GM18499 (cell line): ENCODE measurements at regions not wholly inside any gene's neighbourhood (a gene's known extent, or its start where the extent isn't known, plus 50 kb on each side); places are given as distances from the start of the nearest gene placed in this dataset.
"Not testable (repeated sequence)": the region's sequence is repeated elsewhere in the genome, so short reads cannot be mapped to it uniquely, and the experiment has no call there.

Experiments used
- ATAC-seq: cut with Tn5 transposase; IDR thresholded peaks from one replicate; pipeline ENCODE4 v1.9.1; 2021; ENCODE audit warnings: moderate number of reproducible peaks; ENCODE audit not compliant: insufficient read depth, unreplicated experiment

- no peak for ATAC-seq
Measured at GRCh38 chr12:91706466-91706865, 439.2 kb downstream of the BTG1 start.

DNA sequence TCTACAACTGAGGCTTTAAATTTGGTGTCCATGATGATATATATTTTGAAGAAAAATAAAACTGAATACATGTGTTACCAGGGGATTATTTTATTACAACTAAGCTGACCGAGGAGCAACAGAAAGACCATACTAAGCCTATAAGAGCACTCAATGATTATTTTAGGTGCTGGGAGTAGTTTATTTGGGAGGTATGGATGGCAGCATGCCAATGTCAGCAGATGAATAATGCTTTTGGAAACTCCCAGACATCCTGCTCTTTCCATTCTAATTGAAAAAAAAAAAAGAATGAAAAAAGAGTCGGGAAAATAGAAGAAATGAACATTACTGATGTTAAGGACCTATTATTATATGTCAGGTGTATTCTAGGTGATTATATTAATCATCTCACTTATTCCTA is 441.2 kb downstream of the BTG1 start:
- ATAC-seq = no peak

DNA sequence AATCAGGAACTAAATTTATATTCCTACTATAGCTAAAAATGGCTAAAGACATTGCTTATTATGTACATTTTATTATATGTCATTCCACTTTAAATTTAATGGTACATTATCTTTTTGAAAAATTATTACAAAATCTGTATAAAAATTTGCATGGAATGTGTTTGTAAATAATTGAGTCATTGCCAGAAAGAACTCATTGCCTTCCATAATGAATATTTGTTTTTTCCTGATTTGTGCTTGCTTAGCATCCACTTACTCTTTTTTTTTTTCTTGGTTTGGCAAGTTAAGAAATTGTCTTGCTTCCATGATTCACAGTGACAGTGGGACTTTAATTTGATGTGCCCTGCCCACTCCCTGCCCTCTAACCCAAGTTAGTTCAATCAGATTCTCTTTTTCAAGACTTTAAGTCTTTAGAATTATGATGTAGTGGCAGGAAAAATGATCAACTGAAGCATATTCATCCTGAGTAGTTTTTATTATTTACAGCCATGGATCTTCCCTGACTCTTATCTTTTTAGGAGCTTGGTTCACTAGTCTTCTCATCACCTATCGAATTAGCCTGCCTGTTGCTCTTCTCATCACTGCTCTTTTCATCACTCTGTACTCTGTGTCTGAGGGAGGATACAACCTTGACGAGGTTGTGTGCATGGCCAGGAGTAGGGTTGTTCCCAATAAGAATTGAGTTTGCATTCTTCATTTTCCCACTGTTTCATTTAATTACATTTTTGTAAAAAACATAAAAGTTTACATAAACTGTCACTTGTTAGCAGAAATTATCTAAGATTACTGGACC is 442.0 kb downstream of the BTG1 start:
- no peak for ATAC-seq

GRCh38 chr12:91702843-91703425 is 442.7 kb downstream of the BTG1 start:
- ATAC-seq = no peak

DNA sequence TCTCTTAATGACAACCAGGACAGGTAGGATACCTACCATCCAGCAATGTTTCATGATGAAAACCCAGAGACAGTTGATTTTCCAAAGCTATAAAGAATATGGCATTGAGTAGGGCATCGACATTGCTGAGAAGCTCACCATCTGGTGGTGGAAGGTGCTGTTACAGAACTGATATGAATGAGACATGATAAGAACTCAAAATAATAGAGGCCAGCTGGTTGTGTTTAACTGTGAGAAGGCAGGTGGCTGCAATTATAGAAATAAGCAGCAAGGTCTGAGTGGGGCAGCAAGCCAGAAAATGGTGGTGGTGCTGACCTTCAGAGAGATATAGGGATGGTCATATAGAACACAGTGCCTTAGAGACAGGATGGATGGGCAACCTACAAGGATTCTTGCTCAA is 449.7 kb downstream of the BTG1 start:
- ATAC-seq = no peak

DNA sequence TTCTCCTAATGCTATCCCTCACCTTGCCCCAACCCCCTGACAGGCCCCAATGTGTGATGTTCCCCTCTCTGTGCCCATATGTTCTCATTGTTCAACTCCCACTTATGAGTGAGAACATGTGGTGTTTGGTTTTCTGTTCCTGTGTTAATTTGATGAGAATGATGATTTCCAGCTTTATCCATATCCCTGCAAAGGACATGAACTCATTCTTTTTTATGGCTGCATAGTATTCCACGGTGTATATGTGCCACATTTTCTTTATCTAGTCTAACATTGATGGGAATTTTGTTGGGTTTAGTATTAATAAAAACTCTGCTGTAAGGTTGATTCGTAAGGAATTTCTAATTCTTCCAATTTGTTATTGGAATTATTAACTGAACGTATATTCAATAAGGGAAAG is 450.2 kb downstream of the BTG1 start:
- ATAC-seq = not testable (repeated sequence)

- ATAC-seq = no peak
Measured at GRCh38 chr12:91690531-91690930, 455.1 kb downstream of the BTG1 start.

DNA sequence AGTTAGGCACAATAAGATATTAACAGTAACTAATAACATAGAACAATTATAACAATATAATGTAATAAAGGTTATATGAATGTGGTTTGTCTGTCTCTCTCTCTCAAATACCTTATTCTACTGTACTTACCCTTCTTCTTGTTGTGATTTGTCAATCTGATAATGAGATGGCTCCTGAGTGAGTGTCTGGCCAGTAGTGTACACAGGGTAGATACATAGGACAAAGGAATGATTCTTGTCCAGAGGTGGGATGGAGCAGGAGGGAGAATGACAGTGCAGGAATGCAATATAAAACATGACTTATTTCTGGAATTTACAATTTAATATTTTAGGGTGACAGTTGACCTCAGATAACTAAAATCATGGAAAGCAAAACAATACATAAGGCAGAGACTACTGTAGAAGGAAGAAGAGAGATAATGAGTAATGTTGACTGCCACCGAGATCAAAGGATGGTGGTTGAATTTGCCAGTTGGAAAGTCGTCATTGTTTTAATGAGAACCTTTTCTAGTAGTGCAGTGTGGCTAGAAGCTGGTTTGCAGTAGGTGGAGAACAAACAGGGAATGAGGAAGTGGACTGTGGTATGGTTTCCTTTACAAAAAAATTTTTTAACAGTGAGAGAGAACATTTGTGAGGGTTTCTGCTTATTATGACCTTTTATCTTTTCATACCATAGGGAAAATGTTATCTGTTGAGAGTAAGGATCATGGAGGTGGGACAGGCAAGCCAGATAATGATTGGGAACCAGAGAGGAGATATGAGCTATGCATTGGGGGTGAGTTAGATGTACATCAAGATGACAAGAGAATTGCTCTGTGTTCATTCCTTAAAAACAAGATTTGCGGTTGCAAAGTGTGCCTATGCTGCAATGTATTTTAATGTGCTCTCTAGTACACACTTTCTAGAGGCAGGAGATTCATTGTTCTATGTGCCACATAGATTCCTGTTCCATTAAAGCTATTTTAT is 458.3 kb downstream of the BTG1 start:
- no peak for ATAC-seq

DNA sequence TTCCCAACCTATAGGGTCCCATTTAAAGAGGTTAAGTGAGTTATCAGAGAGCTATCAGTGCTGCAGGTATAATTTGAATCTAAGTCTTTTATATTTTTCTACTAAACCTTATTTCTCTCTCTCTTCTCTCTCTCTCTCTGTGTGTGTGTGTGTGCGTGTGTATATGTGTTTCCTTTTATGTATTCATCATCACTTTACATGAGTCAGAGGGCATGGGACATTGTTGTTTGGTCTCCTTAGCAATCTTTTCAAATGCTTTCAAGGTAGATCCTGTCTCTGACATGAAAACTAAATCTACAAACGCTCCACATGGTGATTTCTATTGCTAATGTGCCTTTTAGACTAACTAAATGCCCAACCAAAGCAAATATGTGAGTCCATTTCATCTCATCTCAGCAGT is 459.7 kb downstream of the BTG1 start:
- no peak for ATAC-seq

- ATAC-seq = no peak
Measured at GRCh38 chr12:91681751-91682150, 463.9 kb downstream of the BTG1 start.

GRCh38 chr12:91680864-91681263 is 464.8 kb downstream of the BTG1 start:
- ATAC-seq = no peak

- ATAC-seq = no peak
Measured at GRCh38 chr12:91677556-91677955, 468.1 kb downstream of the BTG1 start.

- no peak for ATAC-seq
Measured at GRCh38 chr12:91675401-91675800, 470.2 kb downstream of the BTG1 start.

DNA sequence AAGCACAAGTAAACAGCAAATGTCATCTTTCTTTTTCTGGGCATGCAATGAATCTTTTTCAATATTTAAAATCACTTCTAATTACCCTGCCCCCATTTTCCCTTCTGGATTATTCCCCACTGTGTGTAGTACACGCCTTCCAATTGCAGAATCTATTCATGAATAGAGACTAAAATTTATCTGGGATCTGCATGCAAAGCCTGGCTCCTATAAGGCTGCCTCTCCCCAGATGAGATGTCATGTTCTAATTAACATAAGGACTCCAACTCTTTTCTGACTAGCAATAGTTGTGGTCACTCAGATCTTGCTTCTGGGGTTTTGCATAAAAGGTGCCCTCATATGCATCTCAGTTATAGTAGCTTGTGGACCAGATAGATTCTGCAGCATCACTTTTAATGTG is 473.5 kb downstream of the BTG1 start:
- ATAC-seq = no peak

GRCh38 chr12:91667694-91668093 is 478.0 kb downstream of the BTG1 start:
- ATAC-seq = no peak

DNA sequence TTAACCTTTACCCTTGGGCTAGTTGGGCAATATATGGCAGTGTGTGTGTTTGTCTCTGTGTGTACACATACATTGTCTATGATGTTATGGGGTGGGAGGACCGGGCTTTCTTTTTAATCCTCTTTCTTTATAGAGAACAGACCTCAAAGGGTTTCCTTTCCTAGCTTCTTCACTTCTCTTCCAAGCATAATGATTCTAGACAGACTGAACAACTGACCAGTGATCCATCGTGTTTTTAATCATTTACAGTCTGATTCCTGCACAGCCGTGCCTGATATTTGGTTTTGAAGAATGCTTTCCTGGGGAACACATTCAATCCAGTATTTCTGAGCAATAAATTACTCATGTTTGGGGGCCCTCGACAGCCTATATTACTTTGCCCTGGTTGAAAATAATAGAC is 481.1 kb upstream of the DCN start:
- ATAC-seq = no peak

- ATAC-seq = no peak
Measured at GRCh38 chr12:91663310-91663709, 480.7 kb upstream of the DCN start.

DNA sequence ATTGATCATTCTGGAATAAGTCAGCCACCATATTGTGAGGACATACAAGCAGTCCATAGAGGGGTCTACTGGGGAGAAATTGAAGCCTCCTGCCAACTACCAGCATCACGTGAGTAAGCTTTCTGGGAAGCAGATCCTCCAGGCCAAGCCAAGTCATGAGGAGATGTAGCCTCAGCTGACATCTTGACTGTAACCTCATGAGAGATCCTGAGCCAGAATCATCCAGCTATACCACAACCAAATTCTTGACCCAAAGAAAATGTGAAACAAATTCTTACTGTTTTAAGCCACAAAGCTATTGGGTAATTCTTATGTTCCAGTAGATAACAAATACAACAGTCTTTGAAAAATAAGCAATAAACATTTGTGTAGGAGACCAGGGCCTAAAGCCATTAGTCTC is 479.4 kb upstream of the DCN start:
- ATAC-seq = no peak

- ATAC-seq = no peak
Measured at GRCh38 chr12:91657032-91657431, 474.4 kb upstream of the DCN start.

DNA sequence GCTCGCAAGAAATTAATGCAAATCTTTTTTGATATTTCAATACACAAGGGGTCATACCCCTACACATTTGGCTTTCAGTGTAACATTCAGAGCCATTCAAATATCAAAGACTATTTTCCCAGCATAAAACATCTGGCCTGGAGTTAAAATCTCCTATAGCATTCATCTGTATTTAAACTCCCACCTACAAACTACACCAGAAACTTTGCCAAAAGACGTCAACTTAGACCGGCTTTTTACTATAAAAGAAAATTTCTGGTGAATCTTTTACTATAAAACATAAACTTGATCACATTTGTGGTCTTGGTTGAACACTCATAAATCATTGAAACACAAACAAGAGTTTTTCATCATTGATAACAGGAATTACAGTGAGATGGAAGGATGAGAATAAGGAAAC is 473.3 kb upstream of the DCN start:
- ATAC-seq = no peak

DNA sequence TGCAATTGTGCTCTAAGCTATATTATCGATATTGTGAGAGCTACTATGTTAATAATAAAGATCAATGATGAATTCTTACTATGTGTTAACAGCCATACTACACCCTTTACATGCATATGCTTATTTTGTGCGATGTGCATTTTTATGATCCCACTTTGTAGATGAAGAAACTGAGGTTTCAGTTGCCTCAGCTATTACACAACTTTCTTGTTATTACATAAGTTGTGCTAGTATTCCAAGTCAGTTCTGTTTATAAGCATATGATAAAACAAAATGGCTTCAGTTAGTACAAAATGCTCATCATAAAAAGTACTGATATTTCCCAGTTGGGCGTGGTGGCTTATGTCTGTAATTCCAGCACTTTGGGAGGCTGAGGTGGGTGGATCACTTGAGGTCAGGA is 471.5 kb upstream of the DCN start:
- ATAC-seq = no peak
